GM12878 (cell line): ENCODE measurements at regions not wholly inside any gene's neighbourhood (a gene's known extent, or its start where the extent isn't known, plus 50 kb on each side); places are given as distances from the start of the nearest gene placed in this dataset.

Experiments
- ATAC-seq: fragments of 200-7000 bp; cut with Tn5 transposase; 3 replicates; pipeline ENCODE4 v1.9.1; 2020; ENCODE audit warnings: mild to moderate bottlenecking, moderate library complexity
- BruUV-seq: library from RNA; stranded (reverse); fragments of 400-500 nt; replicated peaks from 2 replicates; lab custom pipeline; 2021; lab: Mats Ljungman, UMichigan
- CTCF ChIA-PET: fragments of 300-600 bp; sonication (Branson Sonifier 250); formaldehyde crosslinking; extraction: SDS; loops from one replicate; lab custom pipeline; 2021; ENCODE audit warnings: inconsistent platforms; lab: Yijun Ruan, JAX
- POLR2A ChIA-PET: fragments of 350-600 bp; formaldehyde crosslinking; extraction: SDS; loops from one replicate; lab custom pipeline; 2021; ENCODE audit warnings: inconsistent platforms; lab: Charles Lee
- RAD21 ChIA-PET: fragments of 300-600 bp; sonication (Branson Sonifier 250); formaldehyde crosslinking; loops from one replicate; lab custom pipeline; 2023; ENCODE audit warnings: antibody characterized with exemption; ENCODE audit not compliant: unreplicated experiment; lab: Charles Lee
- SMC1A ChIA-PET: fragments of 300-600 bp; sonication (Branson Sonifier 250); formaldehyde crosslinking; loops from one replicate; lab custom pipeline; 2023; ENCODE audit not compliant: unreplicated experiment, uncharacterized antibody; lab: Charles Lee
- DNase-seq: peaks from one replicate; pipeline ENCODE4 v3.0.0-alpha.2; 2011; ENCODE audit warnings: low read depth, low spot score
- FAIRE-seq: peaks from 3 replicates; lab custom pipeline; 2011; peaks lifted over from hg19 to GRCh38; lab: Jason Lieb, UNC
- H2AFZ ChIP-seq: 2 replicates; pipeline ENCODE4 v1.6.0; 2011; ENCODE audit warnings: low read depth, low read length, control low read depth; ENCODE audit not compliant: control insufficient read depth
- H3K27ac ChIP-seq: 2 replicates; pipeline ENCODE4 v1.5.1; 2011; ENCODE audit warnings: control low read depth; ENCODE audit not compliant: control insufficient read depth, insufficient read depth
- H3K27me3 ChIP-seq, 2 experiments: replicated peaks in 1 of 2; 2 replicates each; pipeline versions ENCODE4 v1.6.0 to v1.6.1; 2011; ENCODE audit warnings: low read length in 1 of 2; ENCODE audit not compliant: control insufficient read depth in 2 of 2, insufficient read depth in 2 of 2
- H3K36me3 ChIP-seq, 2 experiments: 2 replicates each; pipeline ENCODE4 v1.5.1; 2011; ENCODE audit warnings: low read length in 1 of 2; ENCODE audit not compliant: control insufficient read depth in 2 of 2, insufficient read depth in 2 of 2
- H3K4me1 ChIP-seq: 2 replicates; pipeline ENCODE4 v1.6.1; 2011; ENCODE audit warnings: mild to moderate bottlenecking, low read length, moderate library complexity, mixed read lengths; ENCODE audit not compliant: control insufficient read depth, insufficient read depth
- H3K4me2 ChIP-seq: 2 replicates; pipeline ENCODE4 v1.6.0; 2011; ENCODE audit warnings: control low read depth; ENCODE audit not compliant: control insufficient read depth, insufficient read depth
- H3K4me3 ChIP-seq: fragments of 200-600 bp; sonication (generic); 2 replicates; pipeline ENCODE4 v1.5.1; 2016
- H3K79me2 ChIP-seq: 2 replicates; pipeline ENCODE4 v1.6.0; 2011; ENCODE audit warnings: low read length; ENCODE audit not compliant: control insufficient read depth, insufficient read depth
- H3K9ac ChIP-seq: 2 replicates; pipeline ENCODE4 v1.8.0; 2011; ENCODE audit warnings: low read length, control low read depth, mixed read lengths; ENCODE audit not compliant: control insufficient read depth, insufficient read depth
- H3K9me3 ChIP-seq: replicated peaks from 3 replicates; pipeline ENCODE4 v1.5.1; 2011; ENCODE audit warnings: mild to moderate bottlenecking, low read length; ENCODE audit not compliant: control insufficient read depth, insufficient read depth
- H4K20me1 ChIP-seq: 2 replicates; pipeline ENCODE4 v1.6.0; 2011; ENCODE audit not compliant: control insufficient read depth, insufficient read depth
- BACH1 ChIP-seq: fragments of 450-650 bp; IDR thresholded peaks from 2 replicates; pipeline ENCODE4 v1.6.1; 2017; ENCODE audit warnings: mild to moderate bottlenecking, borderline replicate concordance
- EP300 ChIP-seq, 2 experiments: fragments of 150-350 bp in 1 of 2; IDR thresholded peaks; 2 replicates each; pipeline ENCODE4 v1.6.1; 2011 to 2012; ENCODE audit warnings: low read depth in 2 of 2, low read length in 2 of 2, borderline replicate concordance in 1 of 2, improper control_type of control experiment in 1 of 2, inconsistent platforms in 1 of 2; ENCODE audit not compliant: control insufficient read depth in 1 of 2
- FOS ChIP-seq: IDR thresholded peaks from 3 replicates; pipeline ENCODE4 v1.6.1; 2011; ENCODE audit warnings: borderline replicate concordance; ENCODE audit not compliant: insufficient read length; ENCODE audit errors: extremely low read depth
- GABPA ChIP-seq: IDR thresholded peaks from 2 replicates; pipeline ENCODE4 v1.6.1; 2014; ENCODE audit warnings: antibody characterized with exemption, low read depth, mild to moderate bottlenecking, inconsistent platforms
- NFYA ChIP-seq: IDR thresholded peaks from 2 replicates; pipeline ENCODE4 v1.6.1; 2011; ENCODE audit warnings: low read depth, mild to moderate bottlenecking, low read length, improper control_type of control experiment, borderline replicate concordance
- PBX3 ChIP-seq: IDR thresholded peaks from 2 replicates; pipeline ENCODE4 v1.6.1; 2011; ENCODE audit warnings: mild to moderate bottlenecking, low read depth, low read length, moderate library complexity; ENCODE audit not compliant: insufficient replicate concordance
- RCOR1 ChIP-seq: conservative IDR thresholded peaks from 2 replicates; pipeline ENCODE4 v1.6.1; 2012; ENCODE audit warnings: low read depth, low read length, improper control_type of control experiment
- ZBED1 ChIP-seq: IDR thresholded peaks from 2 replicates; pipeline ENCODE4 v1.6.1; 2016; ENCODE audit warnings: borderline replicate concordance
- WGBS: methylation state at CpG from one replicate; pipeline ENCODE4 v1.1.6; 2016; ENCODE audit warnings: low lambda C conversion rate; ENCODE audit not compliant: insufficient replicate concordance, insufficient coverage; ENCODE audit errors: missing lambda C conversion rate; 5-methylcytosine and 5-hydroxymethylcytosine counted together
- in situ Hi-C: fragments of 300-500 bp; cut with MboI; formaldehyde crosslinking; loops from 9 replicates; pipeline ENCODE4 v1.14.3; 2018; ENCODE audit warnings: mixed read lengths
- intact Hi-C: fragments of 100-400 bp; cut with micrococcal nuclease; formaldehyde crosslinking; loops from one replicate; pipeline ENCODE4 v1.14.2; 2022; ENCODE audit not compliant: unreplicated experiment

GRCh38 chr15:73000293-73000692, 52.0 kb upstream of the NEO1 start (continued):
- TF ChIP-seq EP300 (IDR thresholded peaks at IDR 0.05; ENCODE audit: borderline replicate concordance in 1 of 2, control insufficient read depth in 1 of 2, low read depth in 2 of 2, low read length in 2 of 2): no peak

GRCh38 chr15:72999586-72999985, 52.7 kb upstream of the NEO1 start:
- H3K27ac ChIP-seq: no peak overlapping the region
- H4K20me1 ChIP-seq: no peaks in the 10 kb centered on the region
- H3K79me2 ChIP-seq: no peaks in the 10 kb centered on the region
- no peak overlapping the region for H2AFZ ChIP-seq
- no peak overlapping the region for H3K4me2 ChIP-seq
- intact Hi-C loops (no loop called here), in situ Hi-C loops (no loop called here)
- H3K9ac ChIP-seq: no peak overlapping the region
- no peak overlapping the region for H3K4me3 ChIP-seq
- TF ChIP-seq PBX3: no peak
- TF ChIP-seq NFYA: no peak
- no peak for TF ChIP-seq BACH1
- TF ChIP-seq GABPA: no peak
- no peak for TF ChIP-seq ZBED1
- no peak for TF ChIP-seq FOS
- TF ChIP-seq RCOR1: no peak
- H3K27me3 ChIP-seq: no peaks in the 10 kb centered on the region; a peak in 2 of 4 replicates
- CTCF ChIA-PET: no interaction called here
- WGBS: 40% methylated on average over 3 of the region's 3 CpGs
- RAD21 ChIA-PET: no interaction called here
- no peak for ATAC-seq
- BruUV-seq: no TSS peak
- H3K36me3 ChIP-seq: no peaks in the 10 kb centered on the region
- no peaks in the 10 kb centered on the region for H3K4me1 ChIP-seq
- no peak for FAIRE-seq
- SMC1A ChIA-PET: no interaction called here
- POLR2A ChIA-PET: no interaction called here
- DNase-seq: no peak
- no peaks in the 10 kb centered on the region for H3K9me3 ChIP-seq
